ENCODE measurements at regions not wholly inside any gene's neighbourhood (a gene's known extent, or its start where the extent isn't known, plus 50 kb on each side); places are given as distances from the start of the nearest gene placed in this dataset.

DNA sequence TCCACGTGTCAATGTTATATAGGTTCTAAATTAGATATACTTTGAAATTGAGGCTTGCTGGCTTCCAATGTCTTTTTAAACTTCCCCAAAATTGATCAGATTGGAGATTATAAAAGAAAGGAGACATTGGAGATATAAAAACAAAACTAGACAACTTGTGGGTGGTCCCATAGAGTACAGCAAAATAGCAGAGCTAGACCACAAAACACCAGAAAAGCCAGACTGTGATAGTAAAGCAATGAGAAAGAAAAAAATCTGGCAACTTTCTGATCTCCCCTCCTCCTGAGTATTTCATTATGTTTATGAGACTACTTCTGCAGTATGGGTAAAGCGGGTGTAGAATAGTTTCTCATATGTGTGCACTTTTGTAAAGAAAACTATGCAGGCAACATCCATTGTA is 713.8 kb upstream of the MEF2C start:
- H3K9me3 Mint-ChIP-seq (ENCODE audit: unreplicated experiment), result no peaks in the 10 kb centered on the region
- no peaks in the 10 kb centered on the region for H3K36me3 Mint-ChIP-seq (ENCODE audit: unreplicated experiment)
- no peak overlapping the region for H3K27ac Mint-ChIP-seq (ENCODE audit: unreplicated experiment)
- TF ChIP-seq, protein P1, sequence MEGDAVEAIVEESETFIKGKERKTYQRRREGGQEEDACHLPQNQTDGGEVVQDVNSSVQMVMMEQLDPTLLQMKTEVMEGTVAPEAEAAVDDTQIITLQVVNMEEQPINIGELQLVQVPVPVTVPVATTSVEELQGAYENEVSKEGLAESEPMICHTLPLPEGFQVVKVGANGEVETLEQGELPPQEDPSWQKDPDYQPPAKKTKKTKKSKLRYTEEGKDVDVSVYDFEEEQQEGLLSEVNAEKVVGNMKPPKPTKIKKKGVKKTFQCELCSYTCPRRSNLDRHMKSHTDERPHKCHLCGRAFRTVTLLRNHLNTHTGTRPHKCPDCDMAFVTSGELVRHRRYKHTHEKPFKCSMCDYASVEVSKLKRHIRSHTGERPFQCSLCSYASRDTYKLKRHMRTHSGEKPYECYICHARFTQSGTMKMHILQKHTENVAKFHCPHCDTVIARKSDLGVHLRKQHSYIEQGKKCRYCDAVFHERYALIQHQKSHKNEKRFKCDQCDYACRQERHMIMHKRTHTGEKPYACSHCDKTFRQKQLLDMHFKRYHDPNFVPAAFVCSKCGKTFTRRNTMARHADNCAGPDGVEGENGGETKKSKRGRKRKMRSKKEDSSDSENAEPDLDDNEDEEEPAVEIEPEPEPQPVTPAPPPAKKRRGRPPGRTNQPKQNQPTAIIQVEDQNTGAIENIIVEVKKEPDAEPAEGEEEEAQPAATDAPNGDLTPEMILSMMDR (IDR thresholded peaks at IDR 0.05), result no peak
- no peak overlapping the region for H3K4me3 Mint-ChIP-seq (ENCODE audit: unreplicated experiment)
- H3K27me3 Mint-ChIP-seq (ENCODE audit: unreplicated experiment), result no peaks in the 10 kb centered on the region
- peaks cover 8% of the 10 kb centered on the region for H3K4me1 Mint-ChIP-seq (ENCODE audit: unreplicated experiment)
- DNase-seq (ENCODE audit: extremely low spot score, unreplicated experiment), result no peak

DNA sequence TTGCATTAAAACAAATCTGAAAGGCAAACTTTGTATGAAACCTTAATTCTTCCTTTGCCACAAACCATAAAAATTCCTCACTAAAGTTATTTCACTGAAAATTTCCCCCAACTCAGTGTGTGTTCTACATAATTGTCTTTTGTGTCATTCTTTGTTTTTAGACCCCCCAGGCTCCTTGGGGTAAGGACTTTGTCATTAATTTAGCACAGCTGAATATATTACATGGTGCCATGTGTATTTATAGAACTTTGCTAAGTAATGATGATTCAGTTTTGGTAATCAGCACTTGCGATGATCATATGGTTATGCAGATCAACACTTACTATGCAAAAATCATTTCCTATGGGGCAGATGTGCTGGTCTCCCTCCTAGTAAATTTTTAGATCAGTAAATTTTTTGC is 712.1 kb upstream of the MEF2C start:
- H3K27me3 Mint-ChIP-seq (ENCODE audit: unreplicated experiment), result no peaks in the 10 kb centered on the region
- TF ChIP-seq, protein P1 (IDR thresholded peaks at IDR 0.05), result no peak
- H3K9me3 Mint-ChIP-seq (ENCODE audit: unreplicated experiment), result no peaks in the 10 kb centered on the region
- no peak overlapping the region for H3K27ac Mint-ChIP-seq (ENCODE audit: unreplicated experiment)
- no peaks in the 10 kb centered on the region for H3K36me3 Mint-ChIP-seq (ENCODE audit: unreplicated experiment)
- peaks cover 8% of the 10 kb centered on the region for H3K4me1 Mint-ChIP-seq (ENCODE audit: unreplicated experiment)
- H3K4me3 Mint-ChIP-seq (ENCODE audit: unreplicated experiment), result no peak overlapping the region
- DNase-seq (ENCODE audit: extremely low spot score, unreplicated experiment), result no peak

DNA sequence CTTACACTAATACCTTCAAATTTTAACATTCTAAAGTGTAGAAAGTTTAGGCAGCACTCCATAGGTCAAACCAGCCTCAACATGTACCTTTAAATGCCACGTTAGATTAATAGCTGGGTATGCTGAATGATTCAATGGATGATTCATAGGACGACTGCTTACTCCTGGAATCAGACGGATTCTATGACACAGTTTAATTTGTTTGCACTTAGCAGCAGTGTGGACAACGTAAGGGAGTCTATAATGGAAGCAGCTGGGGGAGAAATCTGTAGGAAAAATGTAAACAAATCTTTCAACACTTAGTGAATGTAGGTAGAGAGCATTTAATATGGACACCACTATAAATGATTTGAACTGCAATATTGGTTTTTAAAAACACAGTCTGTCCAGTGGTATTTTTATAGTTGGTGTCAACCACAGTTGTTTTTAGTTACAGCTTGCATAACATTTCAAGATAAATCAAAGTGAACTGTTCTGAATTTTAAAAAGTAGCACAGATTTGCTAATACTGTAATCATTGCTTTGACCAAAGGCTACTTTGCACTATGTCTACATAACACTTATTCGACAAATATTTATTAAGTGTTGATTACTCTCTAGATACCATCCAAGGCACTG is 701.5 kb upstream of the MEF2C start:
- Mint-ChIP-seq H3K36me3 (ENCODE audit: unreplicated experiment) (no peaks in the 10 kb centered on the region), H3K9me3 (ENCODE audit: unreplicated experiment) (peaks cover 4% of the 10 kb centered on the region), H3K27me3 (ENCODE audit: unreplicated experiment) (no peaks in the 10 kb centered on the region), H3K4me3 (ENCODE audit: unreplicated experiment) (no peak overlapping the region), H3K4me1 (ENCODE audit: unreplicated experiment) (peaks cover 4% of the 10 kb centered on the region), H3K27ac (ENCODE audit: unreplicated experiment) (no peak overlapping the region)
- TF ChIP-seq, protein P1 (IDR thresholded peaks at IDR 0.05), result no peak
- DNase-seq (ENCODE audit: extremely low spot score, unreplicated experiment), result no peak

DNA sequence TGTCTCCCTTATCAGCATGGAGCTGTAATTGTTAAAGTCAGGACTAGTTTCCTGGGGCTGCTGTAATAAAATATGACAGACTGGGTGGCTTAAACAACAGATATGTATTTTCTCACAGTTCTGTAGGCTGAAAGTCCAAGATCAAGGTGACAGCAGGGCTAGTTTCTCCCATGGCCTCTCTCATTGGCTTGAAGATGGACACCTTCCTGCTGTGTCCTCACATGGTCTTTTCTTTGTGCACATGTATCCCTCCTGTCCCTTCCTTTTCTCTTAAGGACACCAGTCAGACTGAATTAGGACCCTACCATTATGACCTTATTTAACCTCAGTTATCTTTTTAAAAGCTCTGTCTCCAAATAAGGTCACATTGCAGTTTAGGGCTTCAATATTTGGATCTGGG is 700.5 kb upstream of the MEF2C start:
- Mint-ChIP-seq H3K27ac (ENCODE audit: unreplicated experiment) (no peak overlapping the region), H3K36me3 (ENCODE audit: unreplicated experiment) (no peaks in the 10 kb centered on the region), H3K27me3 (ENCODE audit: unreplicated experiment) (no peaks in the 10 kb centered on the region), H3K4me3 (ENCODE audit: unreplicated experiment) (no peak overlapping the region), H3K4me1 (ENCODE audit: unreplicated experiment) (peaks cover 4% of the 10 kb centered on the region), H3K9me3 (ENCODE audit: unreplicated experiment) (peaks cover 4% of the 10 kb centered on the region)
- TF ChIP-seq, protein P1 (IDR thresholded peaks at IDR 0.05), result no peak
- DNase-seq (ENCODE audit: extremely low spot score, unreplicated experiment), result no peak

DNA sequence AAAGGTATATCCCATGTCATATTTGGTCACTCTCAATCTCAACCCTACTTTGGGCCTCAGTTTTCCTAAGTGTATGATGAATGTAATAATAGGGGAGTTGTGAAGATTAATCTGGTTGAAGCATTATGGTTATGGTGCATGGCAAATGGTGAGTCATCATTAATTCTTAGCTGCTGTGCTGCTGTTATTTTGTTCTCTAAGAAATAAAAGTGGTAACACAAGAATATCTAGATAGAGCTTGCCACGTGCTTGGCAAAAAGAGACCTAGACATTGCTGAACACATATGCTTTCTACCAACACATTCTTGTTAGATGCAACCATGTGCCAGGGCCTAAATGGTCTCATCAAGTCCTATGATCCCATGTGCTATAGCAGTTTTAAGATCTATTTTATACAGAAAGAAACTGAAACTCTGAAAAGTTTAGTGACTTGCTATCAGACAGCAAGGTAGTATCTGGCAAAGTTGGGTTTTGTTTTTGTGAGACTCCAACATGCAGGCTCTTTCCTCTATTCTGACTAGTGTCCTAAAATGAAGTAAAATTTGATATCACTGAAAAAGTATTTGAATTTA is 699.9 kb upstream of the MEF2C start:
- TF ChIP-seq, protein P1 (IDR thresholded peaks at IDR 0.05), result no peak
- no peaks in the 10 kb centered on the region for H3K27me3 Mint-ChIP-seq (ENCODE audit: unreplicated experiment)
- H3K4me1 Mint-ChIP-seq (ENCODE audit: unreplicated experiment), result peaks cover 4% of the 10 kb centered on the region
- H3K9me3 Mint-ChIP-seq (ENCODE audit: unreplicated experiment), result peaks cover 4% of the 10 kb centered on the region
- no peaks in the 10 kb centered on the region for H3K36me3 Mint-ChIP-seq (ENCODE audit: unreplicated experiment)
- no peak overlapping the region for H3K4me3 Mint-ChIP-seq (ENCODE audit: unreplicated experiment)
- no peak for DNase-seq (ENCODE audit: extremely low spot score, unreplicated experiment)
- H3K27ac Mint-ChIP-seq (ENCODE audit: unreplicated experiment), result no peak overlapping the region
